ENCODE measurements at regions not wholly inside any gene's neighbourhood (a gene's known extent, or its start where the extent isn't known, plus 50 kb on each side); places are given as distances from the start of the nearest gene placed in this dataset.
"Not testable (repeated sequence)": the region's sequence is repeated elsewhere in the genome, so short reads cannot be mapped to it uniquely, and the experiment has no call there.

GRCh38 chr10:8688881-8689280 lies 634.4 kb downstream of the GATA3 start:
- DNase-seq (ENCODE audit: low spot score) = no peak

DNA sequence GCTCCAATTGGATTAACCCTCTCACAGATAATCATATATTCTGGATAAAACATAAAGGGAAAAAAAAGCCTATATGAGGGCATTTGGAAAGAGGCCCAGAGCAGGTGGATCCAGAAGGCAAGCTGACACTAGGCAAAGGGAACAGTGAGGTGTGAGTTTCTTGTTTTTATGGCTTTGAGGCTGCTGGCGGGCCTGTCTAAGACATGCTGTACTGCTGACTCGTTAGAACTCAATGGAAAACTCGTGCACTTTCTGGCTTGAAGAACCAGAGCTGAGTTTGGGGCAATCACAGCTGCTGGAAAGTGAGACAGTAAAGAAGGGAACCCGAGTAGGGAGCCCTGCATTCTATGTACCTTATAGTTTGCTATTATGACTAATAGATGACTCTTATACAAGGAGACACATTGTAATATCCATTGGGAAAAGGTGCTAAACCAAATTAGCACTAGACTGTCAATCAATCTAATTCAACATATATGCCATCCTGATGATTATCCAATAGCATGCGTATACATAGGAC lies 637.1 kb downstream of the GATA3 start:
- no peak for DNase-seq (ENCODE audit: low spot score)

DNA sequence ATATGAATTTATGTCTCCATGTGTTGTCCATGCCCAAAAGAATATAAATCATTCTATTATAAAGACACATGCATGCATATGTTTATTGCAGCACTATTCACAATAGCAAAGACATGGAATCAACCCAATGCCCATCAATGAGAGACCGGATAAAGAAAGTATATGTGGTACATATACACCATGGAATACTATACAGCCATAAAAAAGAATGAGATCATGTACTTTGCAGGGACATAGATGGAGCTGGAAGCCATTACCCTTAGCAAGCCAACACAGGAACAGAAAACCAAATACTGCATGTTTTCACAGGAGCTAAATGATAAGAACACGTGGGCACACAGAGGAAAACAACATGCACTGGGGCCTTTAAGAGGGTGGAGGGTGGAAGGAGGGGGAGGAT lies 639.1 kb downstream of the GATA3 start:
- DNase-seq (ENCODE audit: low spot score) = not testable (repeated sequence)

DNA sequence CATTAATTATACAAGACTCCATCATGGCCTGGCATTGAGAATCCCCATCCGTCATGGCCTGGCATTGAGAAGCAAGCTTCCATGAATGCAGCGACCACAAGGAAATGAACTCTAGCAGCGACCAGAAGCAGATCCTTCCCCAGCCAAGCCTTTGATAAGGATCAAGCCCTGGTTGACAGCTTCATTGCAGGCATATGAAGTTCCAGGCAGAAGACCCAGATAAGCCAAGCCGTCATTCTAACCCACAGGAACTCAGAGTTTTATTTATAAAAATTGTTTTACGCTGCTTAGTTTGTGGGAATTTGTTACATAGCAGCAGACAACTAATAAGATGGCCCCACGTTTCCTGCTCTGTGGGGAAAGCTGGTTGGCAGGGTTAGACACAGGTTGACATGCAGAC lies 642.3 kb downstream of the GATA3 start:
- no peak for DNase-seq (ENCODE audit: low spot score)

DNA sequence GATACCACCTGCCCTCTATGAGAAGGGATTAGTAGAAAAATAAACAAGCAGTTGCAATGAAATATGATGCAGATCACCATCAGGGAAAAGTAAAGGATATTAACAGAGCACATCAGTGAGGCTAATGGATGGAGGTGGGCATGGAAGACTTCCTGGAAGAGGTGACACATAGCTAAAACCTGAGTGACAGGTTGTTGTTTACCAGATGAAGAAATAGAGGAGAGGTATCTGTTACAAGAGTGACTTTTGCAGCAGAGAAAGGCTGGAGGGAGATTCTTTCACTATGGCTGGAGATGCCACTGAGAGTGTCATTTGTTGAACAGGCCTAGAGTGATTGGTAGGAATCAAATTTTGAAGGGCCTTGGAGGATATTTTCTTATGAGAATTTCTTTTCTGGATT lies 646.2 kb downstream of the GATA3 start:
- no peak for DNase-seq (ENCODE audit: low spot score)

DNA sequence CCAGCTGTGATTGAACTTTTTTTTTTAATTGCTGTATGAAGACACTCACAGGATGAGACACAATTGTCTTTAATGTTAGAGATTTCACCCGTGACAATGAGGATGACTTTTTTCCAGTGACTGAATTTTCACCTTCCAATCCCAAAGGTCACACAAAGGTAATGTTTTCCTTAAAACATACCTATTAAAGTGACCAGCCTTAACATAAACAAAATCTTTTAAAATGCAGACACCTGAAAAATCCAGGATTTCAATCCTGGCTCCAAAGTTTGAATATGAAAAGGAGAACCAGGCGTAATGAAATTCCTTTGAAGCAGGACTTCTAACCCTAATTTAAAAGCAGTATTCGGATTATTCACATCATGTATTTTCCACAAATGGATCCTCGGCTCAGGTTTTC lies 647.7 kb downstream of the GATA3 start:
- no peak for DNase-seq (ENCODE audit: low spot score)

DNA sequence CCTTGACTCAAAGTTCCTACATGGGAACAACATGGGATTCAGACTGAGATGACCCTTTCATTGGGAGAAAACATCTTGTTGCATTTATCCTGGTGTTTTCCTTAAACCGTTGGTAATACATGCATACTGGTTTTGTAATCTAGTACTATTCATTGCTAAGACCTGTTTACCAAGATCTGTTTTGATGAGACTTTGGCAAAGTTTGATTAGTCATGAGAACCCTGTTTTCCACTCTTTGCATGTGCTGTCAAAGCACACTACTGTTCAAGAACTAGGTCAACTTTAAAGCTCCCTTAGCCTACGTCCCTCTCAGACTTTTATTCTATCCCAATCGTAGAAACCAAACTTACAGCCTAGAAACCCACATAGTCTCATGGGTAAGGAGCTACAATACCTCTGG lies 650.9 kb downstream of the GATA3 start:
- no peak for DNase-seq (ENCODE audit: low spot score)

- no peak for DNase-seq (ENCODE audit: low spot score)
Measured at GRCh38 chr10:8712656-8713055, 658.2 kb downstream of the GATA3 start.

DNA sequence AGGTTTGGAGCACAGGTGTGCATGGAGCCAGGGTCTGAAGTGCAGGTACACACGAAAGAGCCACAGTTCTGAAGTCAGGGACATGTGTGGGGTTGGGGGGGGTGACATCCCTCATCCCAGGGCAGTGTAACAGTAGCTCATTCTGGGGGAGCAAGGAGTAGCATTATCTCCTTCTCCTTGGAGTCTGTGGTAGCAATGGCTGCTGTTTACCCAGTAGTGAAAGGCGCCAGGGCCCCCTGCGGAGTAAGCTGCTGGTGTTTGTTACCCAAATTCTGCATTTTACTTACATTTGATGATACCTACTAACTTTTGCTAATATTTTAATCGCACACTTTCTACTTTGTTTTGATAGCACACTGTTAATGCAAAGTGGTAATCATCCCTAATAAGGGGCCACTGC lies 665.5 kb downstream of the GATA3 start:
- no peak for DNase-seq (ENCODE audit: low spot score)

- no peak for DNase-seq (ENCODE audit: low spot score)
Measured at GRCh38 chr10:8721650-8722049, 667.2 kb downstream of the GATA3 start.

DNA sequence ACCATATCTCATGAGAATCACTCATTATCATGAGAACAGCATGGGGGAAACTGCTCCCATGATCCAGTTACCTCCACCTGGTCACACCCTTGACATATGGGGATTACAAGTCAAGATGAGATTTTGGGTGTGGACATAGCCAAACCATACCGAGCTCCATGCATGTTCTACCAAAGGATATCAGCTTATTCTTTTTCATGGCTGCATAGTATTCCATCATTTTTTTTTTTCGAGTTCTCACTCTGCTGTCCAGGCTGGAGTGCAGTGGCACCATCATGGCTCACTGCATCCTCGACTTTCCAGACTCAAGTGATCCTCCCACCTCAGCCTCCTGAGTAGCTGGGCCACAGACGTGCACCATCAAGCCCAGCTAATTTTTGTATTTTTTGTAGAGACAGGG lies 668.3 kb downstream of the GATA3 start:
- no peak for DNase-seq (ENCODE audit: low spot score)

- no peak for DNase-seq (ENCODE audit: low spot score)
Measured at GRCh38 chr10:8725343-8725742, 670.9 kb downstream of the GATA3 start.

DNA sequence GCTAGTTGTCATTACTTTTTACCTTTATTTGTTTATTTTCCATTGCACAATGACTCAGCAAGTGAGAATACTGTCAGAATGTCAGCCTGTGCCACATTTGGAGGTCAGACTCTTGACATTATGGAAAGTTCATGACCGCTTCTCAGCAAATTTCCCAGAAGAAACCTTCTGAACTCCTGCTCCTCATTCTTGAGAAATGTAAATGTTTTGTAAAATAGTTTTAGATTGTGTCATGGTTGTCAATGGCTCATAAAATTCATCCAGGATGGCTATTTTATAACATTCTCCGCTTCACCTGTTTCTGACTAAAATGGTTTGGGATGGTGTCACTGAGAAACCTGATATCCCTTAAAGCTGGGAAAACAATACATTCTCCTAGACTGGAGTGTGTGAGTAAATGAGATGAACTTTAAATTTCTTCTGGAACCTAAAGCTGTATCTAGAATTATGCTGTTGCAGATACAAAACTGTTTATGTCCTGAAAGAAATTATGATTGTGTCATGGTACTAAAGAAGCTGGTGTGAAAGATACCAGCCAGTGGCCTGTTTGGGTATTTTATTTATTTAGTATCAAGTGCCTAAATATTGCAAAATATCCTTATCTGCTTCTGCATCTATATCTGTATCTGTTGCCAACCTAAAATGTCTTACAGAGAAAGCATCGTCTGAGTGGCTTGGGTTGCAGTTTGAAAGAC lies 671.7 kb downstream of the GATA3 start:
- DNase-seq (ENCODE audit: low spot score) = no peak

GRCh38 chr10:8726779-8727084 lies 672.2 kb downstream of the GATA3 start:
- DNase-seq (ENCODE audit: low spot score) = no peak

DNA sequence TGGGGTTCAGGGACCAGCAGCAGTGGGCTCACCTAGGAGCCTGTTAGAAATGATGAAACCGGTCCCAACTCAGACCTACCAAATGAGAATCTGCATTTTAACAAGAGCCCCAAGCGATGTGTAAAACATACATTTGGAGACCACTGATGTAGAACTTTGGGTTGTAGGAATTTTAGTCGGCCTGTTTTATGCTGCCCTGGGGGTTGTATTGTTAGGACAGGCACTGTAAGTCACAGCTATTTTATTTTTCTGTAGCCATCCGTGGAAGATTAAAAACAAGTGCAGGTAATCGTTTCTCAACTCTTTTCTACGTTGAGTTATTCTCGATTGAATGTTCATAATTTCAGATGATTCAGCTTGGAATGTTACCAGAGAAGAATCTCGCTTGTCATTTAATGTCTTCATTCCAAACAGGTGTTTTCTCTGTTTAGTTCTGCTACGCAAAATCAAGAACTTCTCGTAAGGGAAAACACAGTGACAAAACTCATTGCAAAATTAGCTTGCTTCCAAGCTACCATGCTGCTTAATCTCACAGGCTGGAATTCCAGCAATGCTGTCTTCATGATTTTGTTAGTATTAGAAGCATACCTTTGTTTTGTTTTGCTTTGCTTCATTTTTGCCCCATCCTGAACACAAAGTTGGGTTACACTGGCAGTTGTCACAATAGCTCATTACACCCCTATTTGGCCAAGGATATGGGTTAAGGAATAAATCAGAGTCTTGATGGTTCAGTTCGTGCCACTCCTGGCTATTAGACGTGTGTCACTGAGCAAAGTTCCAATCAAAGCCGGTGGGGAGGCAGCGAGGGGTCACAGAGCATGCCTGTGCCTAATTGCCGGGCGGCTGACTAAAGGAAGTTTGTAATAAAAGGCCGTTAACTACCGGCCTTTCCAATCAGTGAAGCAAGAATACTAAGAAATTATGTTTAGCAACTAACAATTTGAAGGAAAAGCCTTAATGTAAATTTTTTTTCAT lies 676.9 kb downstream of the GATA3 start:
- DNase-seq (ENCODE audit: low spot score) = no peak

DNA sequence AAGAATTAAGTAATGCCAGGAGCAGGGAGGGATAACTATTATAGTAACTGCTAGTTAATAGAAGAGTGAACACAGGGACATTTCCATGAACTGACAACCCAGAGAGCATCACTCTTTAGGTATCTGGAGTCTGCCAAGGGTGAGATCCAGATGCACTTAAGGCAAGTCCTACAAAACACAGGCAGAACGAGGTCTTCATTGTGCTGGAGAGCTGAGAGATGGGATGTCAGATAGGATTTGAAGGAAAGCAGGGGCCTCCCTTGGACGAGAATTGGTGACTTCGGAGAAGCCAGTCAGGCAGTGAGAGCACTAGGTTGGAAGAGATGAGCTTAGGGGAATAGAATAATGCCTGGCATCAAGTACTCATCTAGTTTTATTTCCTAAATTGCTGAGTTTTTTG lies 684.5 kb downstream of the GATA3 start:
- DNase-seq (ENCODE audit: low spot score) = no peak

DNA sequence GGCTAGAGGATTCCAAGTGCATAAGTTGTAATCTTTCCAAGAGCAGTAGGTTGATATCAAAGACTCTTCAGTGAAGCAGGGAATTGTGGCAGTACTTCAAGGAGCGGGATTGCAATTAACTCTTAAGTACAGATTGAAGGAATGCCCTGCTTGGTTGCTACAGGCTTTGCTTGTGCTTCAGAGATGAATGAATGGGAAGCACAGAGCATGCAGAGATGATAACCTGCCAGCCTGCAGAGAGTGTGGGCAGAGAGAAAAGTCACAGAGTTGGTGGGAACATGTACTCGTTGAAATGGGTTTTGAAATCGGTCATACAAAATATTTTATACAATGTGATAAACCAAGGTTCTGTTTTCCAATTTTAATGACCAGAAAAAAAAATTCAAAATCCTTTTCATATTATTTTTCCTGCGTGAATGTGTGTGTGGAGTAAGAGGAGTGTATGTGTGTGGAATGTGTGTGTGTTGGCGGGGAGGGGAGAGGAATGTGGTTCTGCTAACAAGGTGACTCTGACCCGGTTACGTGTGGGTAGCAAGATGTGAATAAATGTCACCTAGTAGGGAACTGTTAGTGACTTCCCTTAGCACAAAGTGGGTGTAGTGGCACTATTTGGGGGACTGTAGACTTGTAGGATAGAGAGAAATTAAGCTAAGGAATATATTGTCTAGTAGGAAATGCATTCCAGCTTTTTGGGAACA lies 697.8 kb downstream of the GATA3 start:
- DNase-seq (ENCODE audit: low spot score) = no peak

DNA sequence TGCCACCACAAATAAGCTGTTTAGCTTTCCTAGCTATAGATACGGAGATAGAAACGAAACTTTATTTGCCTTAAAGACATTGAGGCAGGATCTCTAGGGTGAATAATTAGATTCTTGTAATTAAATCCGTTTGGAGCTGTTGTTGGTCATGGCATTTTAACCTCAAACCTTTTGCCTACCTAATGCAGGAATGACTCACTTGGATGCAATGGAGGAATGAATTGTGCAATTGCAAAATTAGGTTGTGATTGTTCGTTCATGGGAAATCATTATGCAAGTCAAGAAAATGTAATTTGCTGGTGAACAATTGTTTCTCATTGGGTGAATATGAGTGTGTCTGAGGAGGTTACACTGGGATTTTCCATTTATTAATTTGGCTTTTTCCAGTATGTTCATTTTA lies 703.5 kb downstream of the GATA3 start:
- no peak for DNase-seq (ENCODE audit: low spot score)

- DNase-seq (ENCODE audit: low spot score) = no peak
Measured at GRCh38 chr10:8766899-8767298, 712.4 kb downstream of the GATA3 start.

DNA sequence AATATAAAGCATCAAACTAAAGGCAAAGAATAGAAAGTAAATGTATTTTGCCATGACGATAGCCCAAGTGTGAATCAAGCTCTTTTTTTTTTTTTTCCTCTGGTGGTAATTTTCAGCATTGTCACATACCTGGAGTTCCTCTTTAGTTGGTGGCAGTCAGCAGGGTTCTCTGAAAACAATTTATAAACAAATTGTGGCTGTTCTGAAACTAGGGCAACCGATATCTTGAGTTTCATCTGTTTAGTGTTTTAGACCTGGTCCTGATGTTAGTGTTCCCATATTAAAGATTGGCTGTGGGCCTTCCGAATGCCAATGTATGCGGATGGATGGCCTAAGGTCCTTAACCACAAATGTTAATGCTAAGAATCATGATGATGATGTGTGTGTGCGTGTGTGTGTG lies 713.1 kb downstream of the GATA3 start:
- no peak for DNase-seq (ENCODE audit: low spot score)

DNA sequence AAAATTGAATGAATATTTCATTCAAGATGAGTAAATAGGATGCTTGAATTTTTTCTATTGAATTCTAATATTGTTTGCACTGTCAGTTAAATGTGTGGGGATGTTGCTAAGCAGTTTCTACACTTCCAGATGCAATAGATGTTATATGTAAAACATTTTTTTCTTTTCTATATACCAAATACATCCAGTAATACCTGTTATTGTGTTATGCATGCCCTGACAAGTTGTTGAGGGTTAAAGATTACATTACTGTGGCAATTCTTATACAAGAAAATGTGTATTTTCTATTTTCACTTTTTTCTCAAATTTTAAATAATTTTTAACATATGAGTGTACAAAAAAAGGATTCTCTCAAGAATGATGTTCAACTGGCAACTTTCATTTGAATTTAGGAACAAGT lies 713.9 kb downstream of the GATA3 start:
- DNase-seq (ENCODE audit: low spot score) = no peak

DNA sequence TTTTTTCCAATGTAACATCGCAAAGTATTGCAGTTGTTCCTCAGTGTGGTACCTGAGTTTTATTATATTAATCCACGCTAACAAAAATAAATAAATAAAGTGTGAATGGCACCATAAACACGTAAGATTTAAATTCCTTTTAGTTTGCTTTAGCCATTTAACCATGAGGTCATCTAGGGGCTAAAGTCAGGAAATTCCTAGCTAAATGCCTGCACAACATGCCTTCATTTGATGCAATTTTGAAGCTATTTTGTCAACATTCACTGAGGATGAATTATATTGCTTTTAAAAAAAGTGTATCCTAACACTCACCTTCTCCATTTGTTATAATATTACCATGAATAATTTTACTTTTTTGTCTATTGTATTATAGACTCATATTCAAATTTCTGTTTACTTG lies 714.4 kb downstream of the GATA3 start:
- no peak for DNase-seq (ENCODE audit: low spot score)
